Vagina (tissue), 2 donors: ENCODE measurements at regions not wholly inside any gene's neighbourhood (a gene's known extent, or its start where the extent isn't known, plus 50 kb on each side); places are given as distances from the start of the nearest gene placed in this dataset.

Experiments
- DNase-seq, 2 donors: peaks; one replicate each; pipeline ENCODE4 v3.0.0-alpha.2; 2017; ENCODE audit errors: extremely low spot score in 2 of 2
- H3K27ac ChIP-seq: fragments of 200-600 bp; sonication (generic); one replicate; pipeline ENCODE4 v1.5.1; 2019
- H3K27me3 ChIP-seq: fragments of 200-600 bp; sonication (generic); one replicate; pipeline ENCODE4 v1.5.1; 2019
- H3K36me3 ChIP-seq, 2 donors: fragments of 200-600 bp; sonication (generic); one replicate each; pipeline ENCODE4 v1.5.1; 2017 to 2019
- H3K4me1 ChIP-seq: fragments of 200-600 bp; sonication (generic); one replicate; pipeline ENCODE4 v1.5.1; 2019
- H3K4me3 ChIP-seq, 2 donors: fragments of 200-600 bp; sonication (generic); 1 replicate in 1 of 2; 2 replicates in 1 of 2; pipeline ENCODE4 v1.5.1; 2016 to 2019
- H3K9me3 ChIP-seq: fragments of 200-600 bp; sonication (generic); one replicate; pipeline ENCODE4 v1.5.1; 2019
- CTCF ChIP-seq, 3 experiments: fragments of 450-650 bp in 2 of 3; fragments of 200-600 bp in 1 of 3; sonication (generic) in 1 of 3; IDR thresholded peaks; one replicate each; pipeline ENCODE4 v1.5.1; 2017 to 2019; ENCODE audit warnings: antibody characterized with exemption in 3 of 3, mild to moderate bottlenecking in 2 of 3, moderate library complexity in 2 of 3
- POLR2A ChIP-seq, 2 donors: fragments of 450-650 bp; IDR thresholded peaks; one replicate each; pipeline ENCODE4 v1.6.1; 2017; ENCODE audit warnings: antibody characterized with exemption in 2 of 2, mild to moderate bottlenecking in 2 of 2, moderate library complexity in 2 of 2
- POLR2AphosphoS5 ChIP-seq, 2 donors: sonication (generic); formaldehyde crosslinking; IDR thresholded peaks; one replicate each; pipeline ENCODE4 v1.9.0; 2017; ENCODE audit warnings: antibody characterized with exemption in 2 of 2, mild to moderate bottlenecking in 2 of 2, low read depth in 1 of 2; ENCODE audit not compliant: insufficient read depth in 1 of 2
- intact Hi-C: fragments of 100-400 bp; cut with DNase I; formaldehyde crosslinking; loops from one replicate; pipeline ENCODE4 v1.15.1; 2023

GRCh38 chr1:82153272-82153629 lies 352.5 kb downstream of the ADGRL2 start:
- Histone ChIP-seq H3K27ac (no peak overlapping the region), H3K4me3 (no peak overlapping the region), H3K36me3 (no peaks in the 10 kb centered on the region), H3K27me3 (no peaks in the 10 kb centered on the region), H3K9me3 (no peaks in the 10 kb centered on the region), H3K4me1 (no peaks in the 10 kb centered on the region)
- no peak for DNase-seq
- TF ChIP-seq CTCF (IDR thresholded peaks at IDR 0.05) (no peak), POLR2AphosphoS5 (IDR thresholded peaks at IDR 0.05; ENCODE audit: insufficient read depth in 1 of 2, low read depth in 1 of 2) (no peak), POLR2A (IDR thresholded peaks at IDR 0.05) (no peak)
- intact Hi-C loops, result no loop called here

- no peak for DNase-seq
- no peak overlapping the region for H3K27ac ChIP-seq
- intact Hi-C loops, result no loop called here
- H3K4me3 ChIP-seq, result no peak overlapping the region
- no peaks in the 10 kb centered on the region for H3K4me1 ChIP-seq
- no peaks in the 10 kb centered on the region for H3K27me3 ChIP-seq
- H3K9me3 ChIP-seq, result no peaks in the 10 kb centered on the region
- H3K36me3 ChIP-seq, result no peaks in the 10 kb centered on the region
- no peak for TF ChIP-seq POLR2AphosphoS5 (IDR thresholded peaks at IDR 0.05; ENCODE audit: insufficient read depth in 1 of 2, low read depth in 1 of 2)
Observed at GRCh38 chr1:82152356-82153271, 351.9 kb downstream of the ADGRL2 start.

- intact Hi-C loops, result no loop called here
- DNase-seq, result no peak
- TF ChIP-seq POLR2AphosphoS5 (IDR thresholded peaks at IDR 0.05; ENCODE audit: insufficient read depth in 1 of 2, low read depth in 1 of 2), result no peak
- TF ChIP-seq POLR2A (IDR thresholded peaks at IDR 0.05), result no peak
- no peak for TF ChIP-seq CTCF (IDR thresholded peaks at IDR 0.05)
- Histone ChIP-seq H3K9me3 (no peaks in the 10 kb centered on the region), H3K27me3 (no peaks in the 10 kb centered on the region), H3K27ac (no peak overlapping the region), H3K36me3 (no peaks in the 10 kb centered on the region), H3K4me3 (no peak overlapping the region), H3K4me1 (no peaks in the 10 kb centered on the region)
Observed at GRCh38 chr1:82145656-82146055, 344.9 kb downstream of the ADGRL2 start.

- Histone ChIP-seq H3K27me3 (no peaks in the 10 kb centered on the region), H3K27ac (no peak overlapping the region), H3K36me3 (no peaks in the 10 kb centered on the region), H3K4me3 (no peak overlapping the region), H3K4me1 (no peaks in the 10 kb centered on the region), H3K9me3 (no peaks in the 10 kb centered on the region)
- DNase-seq, result no peak
- intact Hi-C loops, result no loop called here
- TF ChIP-seq CTCF (IDR thresholded peaks at IDR 0.05) (no peak), POLR2AphosphoS5 (IDR thresholded peaks at IDR 0.05; ENCODE audit: insufficient read depth in 1 of 2, low read depth in 1 of 2) (no peak), POLR2A (IDR thresholded peaks at IDR 0.05) (no peak)
Observed at GRCh38 chr1:82143108-82143833, 342.5 kb downstream of the ADGRL2 start.

- TF ChIP-seq CTCF (IDR thresholded peaks at IDR 0.05), result no peak
- TF ChIP-seq POLR2A (IDR thresholded peaks at IDR 0.05), result no peak
- no peak for TF ChIP-seq POLR2AphosphoS5 (IDR thresholded peaks at IDR 0.05; ENCODE audit: insufficient read depth in 1 of 2, low read depth in 1 of 2)
- DNase-seq, result no peak
- Histone ChIP-seq H3K27ac (no peak overlapping the region), H3K36me3 (no peaks in the 10 kb centered on the region), H3K27me3 (no peaks in the 10 kb centered on the region), H3K4me3 (no peak overlapping the region), H3K9me3 (no peaks in the 10 kb centered on the region), H3K4me1 (no peaks in the 10 kb centered on the region)
- intact Hi-C loops, result no loop called here
Observed at GRCh38 chr1:82141390-82141789, 340.7 kb downstream of the ADGRL2 start.
